T-helper 2 cell treated with Interferon-gamma antibody and Interleukin-4, amounts not matched to agents 5 μg/mL and 100 μg/mL, for 36 hours (primary cell): ENCODE measurements at regions not wholly inside any gene's neighbourhood (a gene's known extent, or its start where the extent isn't known, plus 50 kb on each side); places are given as distances from the start of the nearest gene placed in this dataset.
"Not testable (repeated sequence)": the region's sequence is repeated elsewhere in the genome, so short reads cannot be mapped to it uniquely, and the experiment has no call there.

Experiments used
- DNase-seq: peaks from one replicate; pipeline ENCODE4 v3.0.0; 2021; ENCODE audit warnings: low spot score
- H3K27ac Mint-ChIP-seq: one replicate; pipeline ENCODE4 v1.8.0; 2021; ENCODE audit warnings: mild to moderate bottlenecking, mixed read lengths
- H3K27me3 Mint-ChIP-seq: one replicate; pipeline ENCODE4 v1.8.0; 2021; ENCODE audit warnings: low read depth, mixed read lengths
- H3K36me3 Mint-ChIP-seq: one replicate; pipeline ENCODE4 v1.8.0; 2021; ENCODE audit warnings: low read depth, mixed read lengths
- H3K4me1 Mint-ChIP-seq: one replicate; pipeline ENCODE4 v1.8.0; 2021; ENCODE audit warnings: low read depth, mixed read lengths
- H3K4me3 Mint-ChIP-seq: one replicate; pipeline ENCODE4 v1.8.0; 2022; ENCODE audit warnings: mild to moderate bottlenecking, moderate library complexity, mixed read lengths
- H3K9me3 Mint-ChIP-seq: one replicate; pipeline ENCODE4 v1.8.0; 2021; ENCODE audit warnings: mixed read lengths

DNA sequence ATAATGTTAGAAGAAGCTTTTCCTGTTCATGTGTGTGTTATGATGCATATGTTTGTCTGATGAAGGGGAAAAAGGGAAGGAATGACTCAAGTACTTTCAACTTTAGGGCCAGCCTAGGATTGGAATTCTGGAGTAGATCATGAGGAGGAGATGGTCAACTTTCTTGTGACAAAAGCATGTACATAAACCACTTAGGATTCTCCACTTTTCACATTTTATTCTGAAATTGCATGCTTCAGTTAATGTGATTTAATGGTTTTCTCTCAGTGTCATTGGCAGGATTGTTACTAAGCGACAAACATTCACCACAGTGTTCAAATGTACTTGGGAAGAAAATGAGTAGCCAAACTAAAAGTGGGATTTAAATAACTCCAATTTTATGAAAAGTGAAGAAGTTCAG is 80.1 kb downstream of the UTRN start:
- Mint-ChIP-seq H3K4me3 (no peak overlapping the region), H3K4me1 (peaks cover 35% of the 10 kb centered on the region), H3K36me3 (peaks cover 36% of the 10 kb centered on the region), H3K9me3 (peaks cover 5% of the 10 kb centered on the region), H3K27ac (no peak overlapping the region), H3K27me3 (no peaks in the 10 kb centered on the region)
- no peak for DNase-seq

DNA sequence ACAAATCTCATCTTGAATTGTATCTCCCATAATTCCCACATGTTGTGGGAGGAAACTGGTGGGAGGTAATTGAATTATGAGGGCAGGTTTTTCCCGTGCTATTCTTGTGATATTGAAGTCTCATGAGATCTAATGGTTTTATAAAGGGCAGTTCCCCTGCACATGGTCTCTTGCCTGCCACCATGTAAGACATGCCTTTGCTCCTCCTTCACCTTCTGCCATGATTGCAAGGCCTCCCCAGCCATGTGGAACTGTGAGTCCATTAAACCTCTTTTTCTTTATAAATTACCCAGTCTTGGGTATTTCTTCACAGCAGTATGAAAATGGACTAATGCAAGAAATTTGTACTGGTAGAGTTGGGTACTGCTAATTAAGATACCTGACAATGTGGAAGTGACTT is 84.6 kb downstream of the UTRN start:
- peaks cover 10% of the 10 kb centered on the region for H3K4me1 Mint-ChIP-seq

DNA sequence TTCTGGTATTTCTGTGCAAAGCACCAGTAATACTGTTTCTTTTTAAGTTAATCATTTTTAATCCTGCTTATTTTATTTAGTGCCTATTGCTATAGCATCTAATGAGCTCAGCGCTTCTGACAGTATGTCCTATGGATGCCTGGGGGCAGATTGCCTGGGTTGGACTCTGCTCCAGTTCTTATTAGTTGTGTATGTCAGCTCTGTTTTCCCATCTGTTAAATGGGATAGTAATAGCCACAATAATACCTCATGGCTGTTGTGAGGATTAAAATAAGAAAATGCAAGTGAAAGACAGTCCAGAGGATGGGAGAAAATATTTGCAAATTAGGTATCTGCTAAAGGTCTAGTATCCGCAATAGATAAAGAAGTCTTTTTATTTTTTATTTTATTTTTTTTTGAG is 87.0 kb downstream of the UTRN start:
- Mint-ChIP-seq H3K4me3 (no peak overlapping the region), H3K4me1 (peaks cover 14% of the 10 kb centered on the region)

More for the DNA sequence above, 84.6 kb downstream of the UTRN start:
- peaks cover 43% of the 10 kb centered on the region for H3K36me3 Mint-ChIP-seq
- H3K27me3 Mint-ChIP-seq, H3K9me3 Mint-ChIP-seq, H3K4me3 Mint-ChIP-seq, DNase-seq, H3K27ac Mint-ChIP-seq: not testable (repeated sequence)

DNA sequence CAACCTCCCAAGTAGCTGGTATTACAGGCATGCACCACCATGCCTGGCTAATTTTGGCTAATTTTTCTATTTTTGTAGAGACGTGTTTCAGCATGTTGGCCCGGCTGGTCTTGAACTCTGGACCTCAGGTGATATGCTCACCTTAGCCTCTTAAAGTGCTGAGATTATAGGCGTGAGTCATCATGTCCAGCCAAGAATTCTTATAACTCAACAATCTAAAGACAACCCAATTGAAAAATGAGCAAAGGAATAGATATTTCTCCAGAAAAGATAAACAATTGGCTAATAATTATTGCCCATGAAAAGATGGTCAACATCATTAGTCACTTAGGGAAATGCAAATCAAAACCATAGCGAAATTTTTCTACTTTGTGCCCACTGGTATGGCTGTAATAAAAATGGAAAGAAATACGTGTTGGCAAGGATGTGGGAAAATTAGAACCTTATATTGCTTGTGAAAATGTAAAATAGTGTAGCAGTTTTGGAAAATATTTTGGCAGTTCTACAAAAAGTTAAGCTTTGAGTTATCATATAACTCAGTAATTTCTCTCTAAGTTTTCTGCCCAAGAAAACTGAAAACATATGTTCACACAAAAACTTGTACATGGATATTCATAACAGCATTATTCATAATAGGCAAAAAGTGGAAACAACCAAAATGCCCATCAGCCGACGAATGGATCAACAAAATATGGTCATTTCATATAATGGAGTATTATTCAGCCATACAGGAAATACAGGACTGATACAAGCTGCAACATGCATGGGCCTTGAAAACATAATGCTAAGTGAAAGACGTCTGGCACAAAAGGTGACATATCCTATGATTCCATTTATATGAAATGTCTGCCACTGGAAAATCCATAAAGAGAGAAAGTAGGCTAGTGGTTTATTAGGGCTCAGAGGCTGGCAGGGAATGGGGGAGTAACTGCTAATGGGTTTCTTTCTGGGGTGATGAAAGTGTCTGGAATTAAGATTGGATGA is 87.8 kb downstream of the UTRN start:
- Mint-ChIP-seq H3K27me3 (no peaks in the 10 kb centered on the region), H3K9me3 (peaks cover 5% of the 10 kb centered on the region), H3K27ac (no peak overlapping the region), H3K4me3 (no peak overlapping the region), H3K36me3 (peaks cover 44% of the 10 kb centered on the region), H3K4me1 (peaks cover 22% of the 10 kb centered on the region)
- no peak for DNase-seq

More for the DNA sequence above, 87.0 kb downstream of the UTRN start:
- Mint-ChIP-seq H3K9me3 (peaks cover 5% of the 10 kb centered on the region), H3K27ac (no peak overlapping the region), H3K27me3 (no peaks in the 10 kb centered on the region), H3K36me3 (peaks cover 44% of the 10 kb centered on the region)
- DNase-seq: no peak

DNA sequence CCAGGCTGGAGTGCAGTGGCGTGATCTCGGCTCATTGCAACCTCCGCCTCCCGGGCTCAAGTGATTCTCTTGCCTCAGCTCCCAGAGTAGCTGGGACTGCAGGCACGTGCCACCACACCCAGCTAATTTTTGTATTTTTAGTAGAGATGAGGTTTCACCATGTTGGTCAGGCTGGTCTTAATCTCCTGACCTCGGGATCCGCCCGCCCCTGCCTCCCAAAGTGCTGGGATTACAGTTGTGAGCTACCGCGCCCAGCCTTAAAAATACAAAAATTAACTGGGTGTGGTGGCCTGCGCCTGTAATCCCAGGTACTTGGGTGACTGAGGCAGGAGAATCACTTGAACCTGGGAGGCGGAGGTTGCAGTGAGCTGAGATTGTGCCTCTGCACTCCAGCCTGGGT is 89.4 kb downstream of the UTRN start:
- H3K36me3 Mint-ChIP-seq: peaks cover 46% of the 10 kb centered on the region
- DNase-seq, H3K4me3 Mint-ChIP-seq, H3K27ac Mint-ChIP-seq, H3K27me3 Mint-ChIP-seq: not testable (repeated sequence)
- peaks cover 14% of the 10 kb centered on the region for H3K9me3 Mint-ChIP-seq
- H3K4me1 Mint-ChIP-seq: peaks cover 31% of the 10 kb centered on the region

DNA sequence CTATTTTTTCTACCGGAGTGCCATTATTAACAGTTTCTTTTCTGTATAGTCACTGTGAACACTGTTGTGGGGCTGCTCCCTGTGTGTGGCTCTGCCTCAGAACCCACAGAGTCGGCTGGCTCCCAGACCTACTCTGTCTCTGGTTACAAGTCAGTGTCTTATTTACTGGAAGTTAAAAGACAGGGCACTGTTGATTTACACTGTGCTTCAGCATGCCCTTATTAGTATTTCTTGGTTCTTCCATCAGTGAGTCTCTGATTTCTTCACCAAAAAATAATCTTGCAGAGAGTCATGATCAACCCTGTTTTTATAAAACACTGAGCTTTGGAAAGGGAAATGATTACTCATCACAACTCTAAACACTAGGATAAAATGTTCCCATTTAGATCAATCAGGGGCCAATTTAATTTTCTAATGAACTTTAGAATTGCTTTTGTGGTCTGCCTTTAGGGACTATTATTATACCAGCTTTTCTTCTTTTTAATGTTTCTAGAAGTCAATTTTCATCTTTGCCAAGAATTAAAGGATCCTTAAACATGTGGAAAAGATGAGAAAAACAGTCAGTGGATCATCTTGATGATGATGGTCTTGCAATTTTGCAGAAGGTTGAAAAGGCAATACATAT is 92.6 kb downstream of the UTRN start:
- Mint-ChIP-seq H3K9me3 (peaks cover 33% of the 10 kb centered on the region), H3K27ac (no peak overlapping the region), H3K4me3 (no peak overlapping the region), H3K36me3 (peaks cover 48% of the 10 kb centered on the region), H3K4me1 (peaks cover 28% of the 10 kb centered on the region), H3K27me3 (no peaks in the 10 kb centered on the region)
- DNase-seq: no peak

DNA sequence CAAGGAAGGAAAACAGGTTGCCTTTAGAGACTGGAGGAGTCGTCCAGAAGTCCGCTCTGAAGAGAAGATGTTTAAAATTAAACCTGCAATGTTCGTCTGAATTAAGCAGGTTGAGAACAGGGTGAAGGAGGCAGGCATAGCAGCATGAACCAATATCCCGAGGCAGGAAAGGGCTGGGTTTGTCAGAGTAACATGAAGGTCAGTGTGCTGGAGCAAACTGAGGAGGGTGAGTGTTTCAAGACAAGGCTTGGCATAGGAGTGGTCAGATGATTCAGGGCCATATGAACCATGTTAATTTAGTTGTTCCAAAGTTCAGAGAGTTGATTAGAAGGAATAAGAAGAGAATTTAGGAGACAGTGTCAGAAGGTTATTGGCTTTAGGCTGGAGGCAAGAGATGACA is 93.3 kb downstream of the UTRN start:
- no peak for DNase-seq
- peaks cover 46% of the 10 kb centered on the region for H3K36me3 Mint-ChIP-seq
- no peak overlapping the region for H3K27ac Mint-ChIP-seq

DNA sequence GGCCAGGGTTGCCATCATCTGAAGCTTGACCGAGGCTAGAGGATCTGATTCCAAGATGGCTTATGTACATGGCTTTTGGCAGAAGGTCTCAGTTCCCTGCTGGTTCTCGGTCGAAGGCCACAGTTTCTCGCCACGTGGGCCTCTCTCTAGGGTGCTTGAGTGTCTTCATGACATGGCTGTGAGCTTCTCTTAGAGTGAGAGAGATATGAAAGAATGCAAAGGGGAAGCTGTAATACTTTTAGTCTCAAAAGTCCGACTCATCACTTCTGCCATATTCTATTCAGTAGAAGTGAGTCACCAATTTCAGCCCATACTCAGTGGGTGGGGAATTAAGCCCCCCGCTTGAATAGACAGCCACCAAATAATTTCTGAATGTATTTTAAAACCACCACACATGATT is 94.2 kb downstream of the UTRN start:
- peaks cover 35% of the 10 kb centered on the region for H3K9me3 Mint-ChIP-seq
- no peak for DNase-seq
- peaks cover 50% of the 10 kb centered on the region for H3K36me3 Mint-ChIP-seq
- H3K27ac Mint-ChIP-seq: no peak overlapping the region
- H3K4me1 Mint-ChIP-seq: peaks cover 29% of the 10 kb centered on the region
- H3K27me3 Mint-ChIP-seq: no peaks in the 10 kb centered on the region
- H3K4me3 Mint-ChIP-seq: no peak overlapping the region

More for the DNA sequence above, 93.3 kb downstream of the UTRN start:
- no peaks in the 10 kb centered on the region for H3K27me3 Mint-ChIP-seq
- no peak overlapping the region for H3K4me3 Mint-ChIP-seq
- peaks cover 28% of the 10 kb centered on the region for H3K4me1 Mint-ChIP-seq
- peaks cover 33% of the 10 kb centered on the region for H3K9me3 Mint-ChIP-seq

DNA sequence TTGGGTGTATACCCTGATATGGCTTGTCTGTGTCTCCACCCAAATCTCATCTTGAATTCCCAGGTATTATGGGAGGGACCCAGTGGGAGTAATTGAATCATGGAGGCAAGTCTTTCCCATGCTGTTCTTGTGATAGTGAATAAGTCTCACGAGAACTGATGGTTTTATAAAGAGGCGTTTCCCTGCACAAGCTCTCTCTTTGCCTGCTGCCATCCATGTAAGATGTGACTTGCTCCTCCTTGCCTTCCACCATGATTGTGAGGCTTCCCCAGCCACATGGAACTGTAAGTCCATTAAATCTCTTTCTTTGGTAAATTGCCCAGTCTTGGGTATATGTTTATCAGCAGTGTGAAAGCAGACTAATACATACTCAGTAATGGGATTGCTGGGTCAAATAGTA is 96.4 kb downstream of the UTRN start:
- Mint-ChIP-seq H3K36me3 (peaks cover 47% of the 10 kb centered on the region), H3K9me3 (peaks cover 39% of the 10 kb centered on the region), H3K4me1 (peaks cover 28% of the 10 kb centered on the region)
- not testable (repeated sequence) for H3K27ac Mint-ChIP-seq, H3K4me3 Mint-ChIP-seq, H3K27me3 Mint-ChIP-seq, DNase-seq

DNA sequence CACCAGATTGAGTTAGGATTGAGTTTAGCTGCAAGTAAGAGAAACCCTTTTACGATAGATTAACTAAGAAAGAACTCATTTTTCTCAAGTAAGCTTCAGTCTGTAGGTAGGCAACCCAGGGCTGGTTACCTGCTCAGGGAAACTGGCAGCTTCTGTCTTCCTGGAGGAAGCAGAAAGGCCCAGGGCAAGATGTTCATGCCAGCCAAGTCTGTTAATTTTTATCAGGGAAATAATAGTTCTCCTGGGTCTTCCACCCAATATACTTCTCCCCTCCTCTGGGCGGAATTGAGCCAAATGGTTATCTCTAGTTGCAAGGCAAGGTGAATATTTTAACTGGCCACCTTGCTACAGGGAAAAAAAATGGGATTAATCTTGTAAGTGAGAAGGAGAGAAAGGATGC is 98.2 kb downstream of the UTRN start:
- Mint-ChIP-seq H3K4me1 (peaks cover 17% of the 10 kb centered on the region), H3K4me3 (no peak overlapping the region), H3K27ac (no peak overlapping the region), H3K36me3 (peaks cover 46% of the 10 kb centered on the region), H3K9me3 (peaks cover 39% of the 10 kb centered on the region), H3K27me3 (no peaks in the 10 kb centered on the region)
- DNase-seq: no peak

DNA sequence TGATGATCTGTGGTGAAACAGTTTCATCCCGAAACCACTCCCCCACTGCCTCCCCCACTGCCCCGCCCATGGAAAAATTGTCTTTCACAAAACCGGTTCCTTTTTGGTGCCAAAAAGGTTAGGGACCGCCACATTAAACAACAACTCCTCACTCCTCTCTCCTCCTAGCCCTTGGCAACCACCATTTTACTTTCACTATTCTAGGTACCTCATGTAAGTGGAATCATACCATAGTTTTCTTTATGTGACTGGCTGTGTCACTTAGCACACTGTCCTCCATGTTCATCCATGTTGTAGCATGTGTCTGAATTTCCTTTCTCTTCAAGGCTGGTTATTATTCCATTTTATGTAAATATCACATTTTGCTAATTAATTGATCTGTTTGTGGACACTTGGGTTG is 99.3 kb downstream of the UTRN start:
- peaks cover 32% of the 10 kb centered on the region for H3K9me3 Mint-ChIP-seq
- no peaks in the 10 kb centered on the region for H3K27me3 Mint-ChIP-seq
- peaks cover 40% of the 10 kb centered on the region for H3K36me3 Mint-ChIP-seq
- H3K4me3 Mint-ChIP-seq: no peak overlapping the region
- H3K27ac Mint-ChIP-seq: no peak overlapping the region
- no peak for DNase-seq
- H3K4me1 Mint-ChIP-seq: peaks cover 12% of the 10 kb centered on the region

DNA sequence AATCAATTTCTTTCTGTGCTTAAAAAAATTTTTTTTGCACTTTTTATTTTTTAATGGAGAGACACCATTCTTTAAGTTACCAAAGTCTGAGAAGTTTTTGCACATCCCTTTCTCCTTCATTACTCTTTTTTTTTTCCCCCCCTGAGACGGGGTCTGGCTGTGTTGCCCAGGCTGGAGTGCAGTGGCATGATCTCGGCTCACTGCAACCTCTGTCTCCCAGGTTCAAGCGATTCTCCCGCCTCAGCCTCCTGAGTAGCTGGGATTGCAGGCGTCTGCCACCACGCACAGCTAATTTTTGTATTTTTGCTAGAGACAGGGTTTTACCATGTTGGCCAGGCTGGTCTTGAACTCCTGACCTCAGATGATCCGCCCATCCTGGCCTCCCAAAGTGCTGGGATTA is 104.3 kb downstream of the UTRN start:
- Mint-ChIP-seq H3K4me1 (peaks cover 14% of the 10 kb centered on the region), H3K36me3 (peaks cover 28% of the 10 kb centered on the region)
- DNase-seq, H3K27me3 Mint-ChIP-seq, H3K9me3 Mint-ChIP-seq, H3K27ac Mint-ChIP-seq, H3K4me3 Mint-ChIP-seq: not testable (repeated sequence)

DNA sequence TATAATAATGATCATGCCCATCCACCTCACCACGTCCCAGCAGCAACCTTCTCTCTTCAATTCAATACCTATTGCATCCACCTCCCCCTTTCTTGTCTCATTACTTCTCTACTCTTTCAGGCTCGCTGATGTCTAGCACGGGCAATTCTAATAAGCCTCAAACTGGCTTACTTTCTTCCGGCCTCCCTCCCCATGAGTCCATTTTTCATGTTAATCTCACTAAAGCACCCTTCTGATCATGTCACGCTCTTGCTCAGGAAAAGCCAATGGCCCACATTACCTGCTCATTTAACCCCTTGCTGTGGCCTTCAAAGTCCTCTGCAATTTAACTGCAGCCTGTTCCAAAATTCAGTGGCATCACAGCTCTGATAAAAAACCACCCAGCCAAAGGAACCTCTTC is 105.1 kb downstream of the UTRN start:
- H3K27me3 Mint-ChIP-seq: no peaks in the 10 kb centered on the region
- H3K9me3 Mint-ChIP-seq: peaks cover 5% of the 10 kb centered on the region
- peaks cover 8% of the 10 kb centered on the region for H3K4me1 Mint-ChIP-seq
- H3K4me3 Mint-ChIP-seq: no peak overlapping the region
- peaks cover 27% of the 10 kb centered on the region for H3K36me3 Mint-ChIP-seq
- H3K27ac Mint-ChIP-seq: no peak overlapping the region
- DNase-seq: no peak

DNA sequence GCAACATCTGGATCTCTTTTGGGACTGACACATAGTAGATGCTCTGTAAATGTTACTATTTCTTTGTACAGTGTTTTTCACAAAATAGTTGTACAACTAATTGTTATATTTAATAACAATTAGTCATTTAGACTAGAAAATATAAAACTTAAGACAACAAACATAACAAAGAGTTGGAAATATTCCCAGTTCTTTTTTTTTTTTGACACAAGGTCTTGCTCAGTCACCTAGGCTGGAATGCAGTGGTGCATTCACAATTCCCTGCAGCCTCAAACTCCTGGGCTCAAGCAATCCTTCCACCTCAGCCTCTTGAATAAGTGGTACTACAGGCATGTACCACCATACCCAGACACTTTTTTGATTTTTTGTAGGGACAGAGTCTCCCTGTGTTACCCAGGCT is 105.8 kb downstream of the UTRN start:
- DNase-seq: no peak
- H3K27me3 Mint-ChIP-seq: no peaks in the 10 kb centered on the region
- peaks cover 8% of the 10 kb centered on the region for H3K4me1 Mint-ChIP-seq
- H3K36me3 Mint-ChIP-seq: peaks cover 29% of the 10 kb centered on the region
- peaks cover 6% of the 10 kb centered on the region for H3K9me3 Mint-ChIP-seq
- no peak overlapping the region for H3K4me3 Mint-ChIP-seq
- no peak overlapping the region for H3K27ac Mint-ChIP-seq
